ENCODE measurements at regions not wholly inside any gene's neighbourhood (a gene's known extent, or its start where the extent isn't known, plus 50 kb on each side); places are given as distances from the start of the nearest gene placed in this dataset.

DNA sequence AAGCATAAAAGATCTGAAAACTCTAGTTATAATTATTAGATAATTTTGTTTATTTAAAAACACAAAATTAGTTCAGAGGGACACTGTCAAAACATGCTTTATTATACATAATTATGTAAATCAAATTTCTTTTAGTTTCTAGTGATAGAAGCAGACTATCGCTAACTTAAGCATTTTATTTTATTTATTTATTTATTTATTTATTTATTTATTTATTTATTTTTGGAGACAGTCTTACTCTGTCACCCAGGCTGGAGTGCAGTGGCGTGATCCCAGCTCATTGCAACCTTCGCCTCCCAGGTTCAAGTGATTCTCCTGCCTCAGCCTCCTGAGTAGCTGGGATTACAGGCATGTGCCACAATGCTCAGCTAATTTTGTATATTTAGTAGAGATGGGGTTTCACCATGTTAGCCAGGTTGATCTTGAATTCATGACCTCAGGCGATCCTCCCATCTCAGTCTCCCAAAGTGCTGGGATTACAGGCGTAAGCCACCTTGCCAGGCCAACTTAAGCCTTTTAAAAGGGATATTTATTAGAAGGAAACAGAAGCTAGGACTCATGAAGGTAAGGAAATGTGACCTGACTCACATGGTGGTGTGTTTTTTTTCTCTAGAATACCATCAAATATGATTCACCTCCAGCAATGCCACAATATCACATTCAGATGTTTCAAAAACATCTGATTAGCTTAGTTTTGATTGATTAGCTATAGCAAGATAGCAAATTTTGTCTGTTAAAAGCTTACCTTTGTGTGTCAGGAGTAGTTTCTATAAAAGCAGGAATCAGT lies 1357.4 kb upstream of the ADGRL4 start:
- TF ChIP-seq, protein P1, sequence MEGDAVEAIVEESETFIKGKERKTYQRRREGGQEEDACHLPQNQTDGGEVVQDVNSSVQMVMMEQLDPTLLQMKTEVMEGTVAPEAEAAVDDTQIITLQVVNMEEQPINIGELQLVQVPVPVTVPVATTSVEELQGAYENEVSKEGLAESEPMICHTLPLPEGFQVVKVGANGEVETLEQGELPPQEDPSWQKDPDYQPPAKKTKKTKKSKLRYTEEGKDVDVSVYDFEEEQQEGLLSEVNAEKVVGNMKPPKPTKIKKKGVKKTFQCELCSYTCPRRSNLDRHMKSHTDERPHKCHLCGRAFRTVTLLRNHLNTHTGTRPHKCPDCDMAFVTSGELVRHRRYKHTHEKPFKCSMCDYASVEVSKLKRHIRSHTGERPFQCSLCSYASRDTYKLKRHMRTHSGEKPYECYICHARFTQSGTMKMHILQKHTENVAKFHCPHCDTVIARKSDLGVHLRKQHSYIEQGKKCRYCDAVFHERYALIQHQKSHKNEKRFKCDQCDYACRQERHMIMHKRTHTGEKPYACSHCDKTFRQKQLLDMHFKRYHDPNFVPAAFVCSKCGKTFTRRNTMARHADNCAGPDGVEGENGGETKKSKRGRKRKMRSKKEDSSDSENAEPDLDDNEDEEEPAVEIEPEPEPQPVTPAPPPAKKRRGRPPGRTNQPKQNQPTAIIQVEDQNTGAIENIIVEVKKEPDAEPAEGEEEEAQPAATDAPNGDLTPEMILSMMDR (IDR thresholded peaks at IDR 0.05), result no peak
- no peak for TF ChIP-seq POLR2A (IDR thresholded peaks at IDR 0.05)

Data from right lobe of liver (tissue), 4 donors.